Loucy (cell line): ENCODE measurements at regions not wholly inside any gene's neighbourhood (a gene's known extent, or its start where the extent isn't known, plus 50 kb on each side); places are given as distances from the start of the nearest gene placed in this dataset.

Source experiments
- CTCF ChIP-seq: fragments of 200-600 bp; sonication (generic); conservative IDR thresholded peaks from 2 replicates; pipeline ENCODE4 v1.5.1; 2014; ENCODE audit warnings: mild to moderate bottlenecking, antibody characterized with exemption, low read length
- EZH2phosphoT487 ChIP-seq: fragments of 200-600 bp; IDR thresholded peaks from 2 replicates; pipeline ENCODE4 v1.6.1; 2018; ENCODE audit warnings: antibody characterized with exemption, mild to moderate bottlenecking, moderate library complexity, borderline replicate concordance

GRCh38 chrX:98605941-98606340 is 1722.2 kb downstream of the RPA4 start:
- TF ChIP-seq CTCF (no peak), EZH2phosphoT487 (no peak)
